ENCODE measurements at regions not wholly inside any gene's neighbourhood (a gene's known extent, or its start where the extent isn't known, plus 50 kb on each side); places are given as distances from the start of the nearest gene placed in this dataset.

GRCh38 chr16:76052725-76053124, 224.5 kb upstream of the CNTNAP4 start:
- H3K4me1 ChIP-seq = no peaks in the 10 kb centered on the region
- no peak for DNase-seq
- WGBS, 2 donors = 70% methylated on average over 2 of the region's 2 CpGs
- no peak overlapping the region for H3K27ac ChIP-seq
- TF ChIP-seq CTCF (IDR thresholded peaks at IDR 0.05) (no peak), POLR2A (IDR thresholded peaks at IDR 0.05) (no peak)
- H3K27me3 ChIP-seq = no peaks in the 10 kb centered on the region
- H3K36me3 ChIP-seq = no peaks in the 10 kb centered on the region
- no peak overlapping the region for H3K4me3 ChIP-seq
- no peaks in the 10 kb centered on the region for H3K9me3 ChIP-seq
- intact Hi-C loops (cut with DNase I) = no loop called here

- intact Hi-C loops (cut with DNase I) = no loop called here
- no peak for DNase-seq
- no peaks in the 10 kb centered on the region for H3K9me3 ChIP-seq
- H3K27ac ChIP-seq = no peak overlapping the region
- TF ChIP-seq POLR2A (IDR thresholded peaks at IDR 0.05) (no peak), CTCF (IDR thresholded peaks at IDR 0.05) (no peak)
- H3K4me3 ChIP-seq = no peak overlapping the region
- no peaks in the 10 kb centered on the region for H3K4me1 ChIP-seq
- WGBS, 2 donors = 49 to 62% methylated on average over 3 of the region's 3 CpGs
- no peaks in the 10 kb centered on the region for H3K27me3 ChIP-seq
- no peaks in the 10 kb centered on the region for H3K36me3 ChIP-seq
Observed at GRCh38 chr16:76059186-76059585, 218.0 kb upstream of the CNTNAP4 start.

DNA sequence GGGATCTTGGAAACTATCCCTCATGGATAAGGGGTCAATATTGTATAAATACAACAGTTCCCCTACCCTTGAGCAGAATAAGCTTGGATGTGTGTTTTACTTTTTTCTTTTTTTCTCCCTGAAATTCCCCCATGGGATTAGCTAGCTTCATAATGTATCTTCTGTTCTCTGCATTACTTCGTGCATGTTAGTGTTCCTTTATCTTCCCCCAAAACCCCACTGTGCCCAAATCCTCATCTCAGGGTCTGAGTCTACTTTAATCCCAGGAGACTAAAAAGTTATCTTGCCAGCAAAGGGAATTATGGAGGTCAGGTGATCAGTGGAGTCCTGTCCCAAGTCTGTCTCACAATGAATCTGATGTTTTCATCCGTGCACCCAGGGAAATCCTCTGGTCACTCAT, 217.5 kb upstream of the CNTNAP4 start:
- no peak for TF ChIP-seq POLR2A (IDR thresholded peaks at IDR 0.05)
- TF ChIP-seq CTCF (IDR thresholded peaks at IDR 0.05) = no peak
- WGBS, 2 donors = 57 to 72% methylated on average over 2 of the region's 2 CpGs
- Histone ChIP-seq H3K4me3 (no peak overlapping the region), H3K27me3 (no peaks in the 10 kb centered on the region), H3K4me1 (no peaks in the 10 kb centered on the region), H3K9me3 (no peaks in the 10 kb centered on the region), H3K36me3 (no peaks in the 10 kb centered on the region), H3K27ac (no peak overlapping the region)
- DNase-seq = no peak
- intact Hi-C loops (cut with DNase I) = no loop called here

DNA sequence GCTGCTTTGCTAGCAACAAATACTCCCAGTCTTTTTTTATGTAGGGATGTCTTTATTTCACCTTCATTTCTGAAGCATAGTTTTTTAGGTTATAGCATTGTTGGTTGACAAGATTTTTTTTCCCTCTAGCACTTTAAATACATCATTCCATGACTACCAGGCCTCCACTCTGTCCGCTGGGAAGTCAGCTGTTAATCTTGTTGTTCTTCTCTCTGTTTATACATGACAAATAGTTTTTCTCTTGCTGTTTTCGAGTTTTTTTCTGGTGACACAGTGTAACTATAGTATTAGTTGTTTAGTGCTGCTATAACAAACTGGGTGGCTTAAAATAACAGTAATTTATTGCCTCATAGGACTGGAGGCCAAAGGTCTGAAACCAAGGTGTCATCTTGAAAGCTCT, 205.5 kb upstream of the CNTNAP4 start:
- TF ChIP-seq CTCF (IDR thresholded peaks at IDR 0.05) (no peak), POLR2A (IDR thresholded peaks at IDR 0.05) (no peak)
- no peak for DNase-seq
- H3K4me3 ChIP-seq = no peak overlapping the region
- no peaks in the 10 kb centered on the region for H3K36me3 ChIP-seq
- WGBS, 2 donors = 55 to 73% methylated on average over 2 of the region's 2 CpGs
- no peaks in the 10 kb centered on the region for H3K9me3 ChIP-seq
- no peaks in the 10 kb centered on the region for H3K4me1 ChIP-seq
- no peak overlapping the region for H3K27ac ChIP-seq
- intact Hi-C loops (cut with DNase I) = no loop called here
- no peaks in the 10 kb centered on the region for H3K27me3 ChIP-seq

DNA sequence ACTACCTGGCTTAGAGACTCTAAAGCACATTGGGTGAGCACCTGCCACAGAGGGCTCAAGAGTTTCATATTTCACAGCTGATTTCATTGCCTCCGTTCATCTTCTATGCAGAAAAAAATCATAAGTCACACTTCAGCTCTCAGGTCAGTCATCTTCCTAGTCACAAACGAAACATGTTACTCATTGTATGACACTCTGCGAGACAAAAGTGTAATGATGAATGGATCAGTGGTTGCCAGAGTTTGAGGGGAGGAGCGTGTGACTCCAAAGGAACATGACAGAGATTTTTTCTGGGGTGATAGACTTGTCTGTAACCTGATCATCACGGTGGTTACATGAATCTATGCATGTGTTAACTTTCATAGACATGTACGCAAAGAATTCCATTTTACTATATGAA, 195.2 kb upstream of the CNTNAP4 start:
- Histone ChIP-seq H3K27ac (no peak overlapping the region), H3K36me3 (no peaks in the 10 kb centered on the region), H3K9me3 (no peaks in the 10 kb centered on the region), H3K4me1 (no peaks in the 10 kb centered on the region), H3K27me3 (no peaks in the 10 kb centered on the region), H3K4me3 (no peak overlapping the region)
- intact Hi-C loops (cut with DNase I) = no loop called here
- WGBS, 2 donors = 22 to 29% methylated on average over 6 of the region's 6 CpGs
- no peak for DNase-seq
- TF ChIP-seq POLR2A (IDR thresholded peaks at IDR 0.05) = no peak
- no peak for TF ChIP-seq CTCF (IDR thresholded peaks at IDR 0.05)
